PC-3 (cell line): ENCODE measurements at regions not wholly inside any gene's neighbourhood (a gene's known extent, or its start where the extent isn't known, plus 50 kb on each side); places are given as distances from the start of the nearest gene placed in this dataset.

Source experiments
- CTCF ChIP-seq: fragments of 300-600 bp; sonication (generic); conservative IDR thresholded peaks from 2 replicates; pipeline ENCODE4 v1.5.1; 2017; ENCODE audit warnings: antibody characterized with exemption, low read depth, mild to moderate bottlenecking, low read length
- EZH2 ChIP-seq: fragments of 300-600 bp; sonication (generic); IDR thresholded peaks from one replicate; pipeline ENCODE4 v1.6.1; 2017; ENCODE audit warnings: antibody characterized with exemption, mild to moderate bottlenecking, low read length; ENCODE audit not compliant: unreplicated experiment

- TF ChIP-seq CTCF = no peak
- TF ChIP-seq EZH2 = no peak
Observed at GRCh38 chr4:43356786-43357185, 464.3 kb downstream of the GRXCR1 start.
